CD14-positive monocyte (primary cell): ENCODE measurements at regions not wholly inside any gene's neighbourhood (a gene's known extent, or its start where the extent isn't known, plus 50 kb on each side); places are given as distances from the start of the nearest gene placed in this dataset.

ENCODE experiments used
- DNase-seq, 3 donors: peaks; one replicate each; pipeline ENCODE4 v3.0.0-alpha.2; 2011 to 2022
- H2AFZ ChIP-seq: 2 replicates; pipeline ENCODE4 v1.6.0; 2012; ENCODE audit warnings: mild to moderate bottlenecking, low read depth, low read length, inconsistent platforms; ENCODE audit not compliant: insufficient read depth, poor library complexity, severe bottlenecking
- H3K27ac ChIP-seq, 2 donors: 1 replicate in 1 of 2; 2 replicates in 1 of 2; pipeline ENCODE4 v1.5.1; 2012 to 2013; ENCODE audit warnings: low read length in 2 of 2, control low read depth in 1 of 2, inconsistent platforms in 1 of 2, low read depth in 1 of 2, mild to moderate bottlenecking in 1 of 2
- H3K27me3 ChIP-seq, 2 donors: one replicate each; pipeline versions ENCODE4 v1.6.0 to v1.6.1; 2011 to 2013; ENCODE audit warnings: low read length in 2 of 2; ENCODE audit not compliant: control insufficient read depth in 2 of 2, insufficient read depth in 2 of 2
- H3K36me3 ChIP-seq, 2 donors: replicated peaks in 1 of 2; 1 replicate in 1 of 2; 2 replicates in 1 of 2; pipeline versions ENCODE4 v1.5.1 to v1.6.1; 2012 to 2013; ENCODE audit warnings: low read length in 2 of 2, control low read depth in 1 of 2, inconsistent platforms in 1 of 2, mild to moderate bottlenecking in 1 of 2; ENCODE audit not compliant: insufficient read depth in 2 of 2, control insufficient read depth in 1 of 2
- H3K4me1 ChIP-seq, 2 donors: 1 replicate in 1 of 2; 2 replicates in 1 of 2; pipeline versions ENCODE4 v1.5.1 to v1.6.1; 2012 to 2013; ENCODE audit warnings: low read length in 2 of 2, control low read depth in 1 of 2, inconsistent platforms in 1 of 2, mild to moderate bottlenecking in 1 of 2, moderate library complexity in 1 of 2; ENCODE audit not compliant: insufficient read depth in 2 of 2, control insufficient read depth in 1 of 2
- H3K4me2 ChIP-seq: replicated peaks from 2 replicates; pipeline ENCODE3; 2012; ENCODE audit warnings: low read length, moderate library complexity, mild to moderate bottlenecking; ENCODE audit not compliant: poor library complexity, severe bottlenecking; ENCODE audit errors: extremely low read depth
- H3K4me3 ChIP-seq, 3 experiments: fragments of 200-600 bp in 1 of 3; sonication (generic) in 1 of 3; replicated peaks in 1 of 3; 1 replicate in 2 of 3; 2 replicates in 1 of 3; pipeline ENCODE4 v1.5.1; 2011 to 2013; ENCODE audit warnings: low read length in 3 of 3, mild to moderate bottlenecking in 3 of 3, control low read depth in 2 of 3, low read depth in 2 of 3, inconsistent platforms in 1 of 3, moderate library complexity in 1 of 3
- H3K79me2 ChIP-seq: 2 replicates; pipeline ENCODE4 v1.6.0; 2012; ENCODE audit warnings: mild to moderate bottlenecking, control low read depth, inconsistent platforms, low read length, moderate library complexity; ENCODE audit not compliant: insufficient read depth
- H3K9ac ChIP-seq: 2 replicates; pipeline ENCODE4 v1.6.0; 2017; ENCODE audit warnings: low read length, mild to moderate bottlenecking; ENCODE audit not compliant: insufficient read depth, poor library complexity, severe bottlenecking
- H3K9me3 ChIP-seq, 2 donors: replicated peaks in 1 of 2; 1 replicate in 1 of 2; 2 replicates in 1 of 2; pipeline versions ENCODE4 v1.5.1 to v1.6.1; 2012 to 2013; ENCODE audit warnings: low read length in 2 of 2, control low read depth in 1 of 2; ENCODE audit not compliant: control insufficient read depth in 1 of 2, insufficient read depth in 1 of 2
- H4K20me1 ChIP-seq: 2 replicates; pipeline ENCODE4 v1.6.0; 2012; ENCODE audit warnings: mild to moderate bottlenecking, low read length, control low read depth, moderate library complexity; ENCODE audit not compliant: insufficient read depth
- H3K27ac Mint-ChIP-seq, 7 donors: one replicate each; pipeline ENCODE4 v1.8.0; 2020; ENCODE audit warnings: mild to moderate bottlenecking in 7 of 7, mixed read lengths in 7 of 7, moderate library complexity in 6 of 7, inconsistent platforms in 2 of 7
- H3K27me3 Mint-ChIP-seq, 3 donors: one replicate each; pipeline ENCODE4 v1.8.0; 2021 to 2022; ENCODE audit warnings: low read depth in 3 of 3, mild to moderate bottlenecking in 3 of 3, mixed read lengths in 3 of 3, moderate library complexity in 3 of 3, inconsistent platforms in 1 of 3
- H3K36me3 Mint-ChIP-seq, 2 donors: one replicate each; pipeline ENCODE4 v1.8.0; 2020; ENCODE audit warnings: mixed read lengths in 2 of 2, inconsistent platforms in 1 of 2, mild to moderate bottlenecking in 1 of 2
- H3K4me1 Mint-ChIP-seq: one replicate; pipeline ENCODE4 v1.8.0; 2020; ENCODE audit warnings: mild to moderate bottlenecking, mixed read lengths
- H3K4me3 Mint-ChIP-seq, 2 donors: one replicate each; pipeline ENCODE4 v1.8.0; 2020; ENCODE audit warnings: mild to moderate bottlenecking in 2 of 2, mixed read lengths in 2 of 2, moderate library complexity in 1 of 2
- H3K9me3 Mint-ChIP-seq, 7 donors: one replicate each; pipeline ENCODE4 v1.8.0; 2020 to 2022; ENCODE audit warnings: mixed read lengths in 7 of 7, mild to moderate bottlenecking in 6 of 7, moderate library complexity in 6 of 7, inconsistent platforms in 2 of 7
- CTCF ChIP-seq: fragments of 200-600 bp; IDR thresholded peaks from one replicate; pipeline ENCODE4 v1.8.0; 2022; ENCODE audit warnings: antibody characterized with exemption, mild to moderate bottlenecking
- WGBS: methylation state at CpG from one replicate; pipeline ENCODE4 v1.1.5; 2013; ENCODE audit warnings: missing lambda C conversion rate; ENCODE audit not compliant: insufficient coverage; 5-methylcytosine and 5-hydroxymethylcytosine counted together
- intact Hi-C, 2 donors: fragments of 100-400 bp; cut with micrococcal nuclease; formaldehyde crosslinking; loops; one replicate each; pipeline versions ENCODE4 v1.15.0 to v1.15.1; 2023

- Histone ChIP-seq H3K27ac (no peak overlapping the region), H3K79me2 (no peaks in the 10 kb centered on the region), H2AFZ (no peak overlapping the region), H3K9ac (no peak overlapping the region), H3K27me3 (no peaks in the 10 kb centered on the region), H3K9me3 (peaks cover 10 to 28% of the 10 kb centered on the region in 2 donors), H3K4me1 (no peaks in the 10 kb centered on the region), H4K20me1 (no peaks in the 10 kb centered on the region), H3K4me2 (no peak overlapping the region), H3K36me3 (no peaks in the 10 kb centered on the region), H3K4me3 (no peak overlapping the region)
- no peaks in the 10 kb centered on the region for H3K27me3 Mint-ChIP-seq
- no peak for TF ChIP-seq CTCF
- no peaks in the 10 kb centered on the region for H3K36me3 Mint-ChIP-seq
- H3K4me3 Mint-ChIP-seq: no peak overlapping the region
- intact Hi-C loops: no loop called here
- no peaks in the 10 kb centered on the region for H3K4me1 Mint-ChIP-seq
- H3K27ac Mint-ChIP-seq: no peak overlapping the region
- no peak for DNase-seq
- peaks cover 0 to 17% (median 7%) of the 10 kb centered on the region in 7 donors for H3K9me3 Mint-ChIP-seq
Measured at GRCh38 chr13:22499919-22500318, 680.9 kb upstream of the SGCG start.

- no peaks in the 10 kb centered on the region for H3K79me2 ChIP-seq
- H3K9me3 ChIP-seq: peaks cover 7 to 10% of the 10 kb centered on the region in 2 donors
- Mint-ChIP-seq H3K36me3 (no peaks in the 10 kb centered on the region), H3K4me3 (no peak overlapping the region), H3K27me3 (no peaks in the 10 kb centered on the region), H3K9me3 (peaks cover 0 to 9% (median 2%) of the 10 kb centered on the region in 7 donors), H3K4me1 (no peaks in the 10 kb centered on the region), H3K27ac (no peak overlapping the region)
- no peaks in the 10 kb centered on the region for H3K27me3 ChIP-seq
- no peaks in the 10 kb centered on the region for H3K36me3 ChIP-seq
- no peaks in the 10 kb centered on the region for H3K4me1 ChIP-seq
- no peak overlapping the region for H3K27ac ChIP-seq
- no peaks in the 10 kb centered on the region for H4K20me1 ChIP-seq
- no peak overlapping the region for H3K4me3 ChIP-seq
- no peak overlapping the region for H3K9ac ChIP-seq
- no peak for TF ChIP-seq CTCF
- no CpG with 5 or more reads among the region's 4 CpGs for whole genome bisulfite sequencing
- no peak overlapping the region for H2AFZ ChIP-seq
- no peak overlapping the region for H3K4me2 ChIP-seq
- intact Hi-C loops: no loop called here
- DNase-seq: no peak
Measured at GRCh38 chr13:22505489-22505888, 675.3 kb upstream of the SGCG start.
